Right cardiac atrium (tissue), 5 donors: ENCODE measurements at regions not wholly inside any gene's neighbourhood (a gene's known extent, or its start where the extent isn't known, plus 50 kb on each side); places are given as distances from the start of the nearest gene placed in this dataset.

Experiments
- ATAC-seq, 2 donors: fragments of 200-7000 bp; cut with Tn5 transposase; one replicate each; pipeline versions ENCODE4 v1.8.0 to v1.9.1; 2020; ENCODE audit warnings: moderate library complexity in 2 of 2, mild to moderate bottlenecking in 1 of 2
- DNase-seq, 3 donors: peaks; one replicate each; pipeline ENCODE4 v3.0.0-alpha.2; 2020
- H3K27ac ChIP-seq: one replicate; pipeline ENCODE4 v1.5.1; 2013; ENCODE audit warnings: mild to moderate bottlenecking, low read length, control low read depth, moderate library complexity
- H3K27me3 ChIP-seq: one replicate; pipeline ENCODE4 v1.6.1; 2013; ENCODE audit not compliant: control insufficient read depth, insufficient read depth
- H3K4me1 ChIP-seq: one replicate; pipeline ENCODE4 v1.6.1; 2013; ENCODE audit warnings: low read length; ENCODE audit not compliant: control insufficient read depth, insufficient read depth
- H3K4me3 ChIP-seq: one replicate; pipeline ENCODE4 v1.5.1; 2013; ENCODE audit warnings: low read length, control low read depth
- H3K9me3 ChIP-seq: one replicate; pipeline ENCODE4 v1.6.1; 2013; ENCODE audit warnings: low read length; ENCODE audit not compliant: control insufficient read depth
- WGBS: extraction: QIAGEN DNeasy Blood & Tissue Kit; methylation state at CpG from one replicate; pipeline ENCODE4 v1.1.7; 2013; 5-methylcytosine and 5-hydroxymethylcytosine counted together
- intact Hi-C, 4 donors: fragments of 100-400 bp; cut with DNase I; formaldehyde crosslinking; loops; one replicate each; pipeline versions ENCODE4 v1.11.0 to v1.14.0; 2022 to 2023
- donor health status: healthy with polysubstance abuse.
- donor health status: DM: no; HTN: yes; CAD: no.
- donor health status: DM: no; HTN: no; CAD: no.
- donor health status: DM: no; HTN: yes; CAD: no; lungs with severe emphysema.
- donor health status: DM: yes; HTN: yes; CAD: no.

- intact Hi-C loops: no loop called here
- no peak for ATAC-seq
- DNase-seq: no peak
- Histone ChIP-seq H3K9me3 (no peaks in the 10 kb centered on the region), H3K27ac (no peak overlapping the region), H3K4me3 (no peak overlapping the region), H3K27me3 (no peaks in the 10 kb centered on the region), H3K4me1 (no peaks in the 10 kb centered on the region)
These were observed 101.4 kb upstream of the STEAP1B start for GRCh38 chr7:22601408-22601807.

GRCh38 chr7:22601003-22601402, 101.0 kb upstream of the STEAP1B start:
- Histone ChIP-seq H3K9me3 (no peaks in the 10 kb centered on the region), H3K4me3 (no peak overlapping the region), H3K27me3 (no peaks in the 10 kb centered on the region), H3K4me1 (no peaks in the 10 kb centered on the region), H3K27ac (no peak overlapping the region)
- ATAC-seq: peak; percentile 68 to 81
- intact Hi-C loops: no loop called here
- DNase-seq: no peak
- 47% methylated on average over 5 of the region's 5 CpGs for WGBS

- Histone ChIP-seq H3K9me3 (no peaks in the 10 kb centered on the region), H3K4me3 (no peak overlapping the region), H3K27ac (no peak overlapping the region), H3K27me3 (no peaks in the 10 kb centered on the region), H3K4me1 (no peaks in the 10 kb centered on the region)
- intact Hi-C loops: no loop called here
- WGBS: 79% methylated on average over 12 of the region's 12 CpGs
- ATAC-seq (no peak), DNase-seq (no peak)
These were observed 98.4 kb upstream of the STEAP1B start for GRCh38 chr7:22598318-22598920.

- intact Hi-C loops: no loop called here
- DNase-seq (no peak), ATAC-seq (no peak)
- Histone ChIP-seq H3K27me3 (no peaks in the 10 kb centered on the region), H3K4me3 (no peak overlapping the region), H3K9me3 (no peaks in the 10 kb centered on the region), H3K27ac (no peak overlapping the region), H3K4me1 (no peaks in the 10 kb centered on the region)
- WGBS: 95% methylated on average over 3 of the region's 3 CpGs
These were observed 97.9 kb upstream of the STEAP1B start for GRCh38 chr7:22597844-22598243.

- WGBS: 86% methylated on average over 5 of the region's 5 CpGs
- H3K9me3 ChIP-seq: no peaks in the 10 kb centered on the region
- no peak overlapping the region for H3K27ac ChIP-seq
- ATAC-seq (no peak), DNase-seq (no peak)
- no peaks in the 10 kb centered on the region for H3K27me3 ChIP-seq
- no peak overlapping the region for H3K4me3 ChIP-seq
- intact Hi-C loops: no loop called here
- H3K4me1 ChIP-seq: no peaks in the 10 kb centered on the region
These were observed 96.9 kb upstream of the STEAP1B start for GRCh38 chr7:22596763-22597400.

GRCh38 chr7:22594020-22594419, 94.0 kb upstream of the STEAP1B start:
- intact Hi-C loops: no loop called here
- DNase-seq: no peak
- ATAC-seq: no peak
- H3K4me1 ChIP-seq: peaks cover 5% of the 10 kb centered on the region
- no peaks in the 10 kb centered on the region for H3K9me3 ChIP-seq
- H3K27me3 ChIP-seq: no peaks in the 10 kb centered on the region
- 96% methylated on average over 2 of the region's 2 CpGs for WGBS
- no peak overlapping the region for H3K27ac ChIP-seq
- H3K4me3 ChIP-seq: no peak overlapping the region

GRCh38 chr7:22591271-22591670, 91.3 kb upstream of the STEAP1B start:
- H3K9me3 ChIP-seq: no peaks in the 10 kb centered on the region

GRCh38 chr7:22589641-22590201, 89.7 kb upstream of the STEAP1B start:
- H3K27ac ChIP-seq: peak overlapping the region; percentile 50
- WGBS: 16% methylated on average over 10 of the region's 10 CpGs
- no peaks in the 10 kb centered on the region for H3K9me3 ChIP-seq
- ATAC-seq: peak; percentile 97 to 98
- peaks cover 14% of the 10 kb centered on the region for H3K4me1 ChIP-seq
- H3K27me3 ChIP-seq: no peaks in the 10 kb centered on the region
- H3K4me3 ChIP-seq: no peak overlapping the region
- intact Hi-C loops: no loop called here
- peak; percentile 89 to 90 (median 89) for DNase-seq

More at GRCh38 chr7:22591271-22591670, 91.3 kb upstream of the STEAP1B start:
- intact Hi-C loops: no loop called here
- no peak for DNase-seq
- Histone ChIP-seq H3K27ac (no peak overlapping the region), H3K4me1 (peaks cover 14% of the 10 kb centered on the region), H3K4me3 (no peak overlapping the region), H3K27me3 (no peaks in the 10 kb centered on the region)
- no peak for ATAC-seq
- WGBS: 96% methylated on average over 2 of the region's 2 CpGs

- no peaks in the 10 kb centered on the region for H3K9me3 ChIP-seq
- DNase-seq (no peak), ATAC-seq (no peak)
- H3K4me3 ChIP-seq: no peak overlapping the region
- peaks cover 17% of the 10 kb centered on the region for H3K4me1 ChIP-seq
- H3K27ac ChIP-seq: no peak overlapping the region
- intact Hi-C loops: no loop called here
- no peaks in the 10 kb centered on the region for H3K27me3 ChIP-seq
- WGBS: 89% methylated on average over 2 of the region's 2 CpGs
These were observed 88.4 kb upstream of the STEAP1B start for GRCh38 chr7:22588351-22588750.

- H3K4me1 ChIP-seq: peaks cover 18% of the 10 kb centered on the region
- intact Hi-C loops: no loop called here
- no peak for ATAC-seq
- 43% methylated on average over 2 of the region's 2 CpGs for WGBS
- no peaks in the 10 kb centered on the region for H3K27me3 ChIP-seq
- no peak overlapping the region for H3K4me3 ChIP-seq
- no peak overlapping the region for H3K27ac ChIP-seq
- no peak for DNase-seq
- H3K9me3 ChIP-seq: no peaks in the 10 kb centered on the region
These were observed 87.3 kb upstream of the STEAP1B start for GRCh38 chr7:22587322-22587721.

GRCh38 chr7:22586786-22587140, 86.8 kb upstream of the STEAP1B start:
- ATAC-seq (no peak), DNase-seq (no peak)
- H3K27ac ChIP-seq: no peak overlapping the region
- H3K27me3 ChIP-seq: no peaks in the 10 kb centered on the region
- intact Hi-C loops: no loop called here
- H3K4me1 ChIP-seq: peaks cover 18% of the 10 kb centered on the region
- H3K4me3 ChIP-seq: no peak overlapping the region
- no peaks in the 10 kb centered on the region for H3K9me3 ChIP-seq
